ENCODE measurements at regions not wholly inside any gene's neighbourhood (a gene's known extent, or its start where the extent isn't known, plus 50 kb on each side); places are given as distances from the start of the nearest gene placed in this dataset.

DNA sequence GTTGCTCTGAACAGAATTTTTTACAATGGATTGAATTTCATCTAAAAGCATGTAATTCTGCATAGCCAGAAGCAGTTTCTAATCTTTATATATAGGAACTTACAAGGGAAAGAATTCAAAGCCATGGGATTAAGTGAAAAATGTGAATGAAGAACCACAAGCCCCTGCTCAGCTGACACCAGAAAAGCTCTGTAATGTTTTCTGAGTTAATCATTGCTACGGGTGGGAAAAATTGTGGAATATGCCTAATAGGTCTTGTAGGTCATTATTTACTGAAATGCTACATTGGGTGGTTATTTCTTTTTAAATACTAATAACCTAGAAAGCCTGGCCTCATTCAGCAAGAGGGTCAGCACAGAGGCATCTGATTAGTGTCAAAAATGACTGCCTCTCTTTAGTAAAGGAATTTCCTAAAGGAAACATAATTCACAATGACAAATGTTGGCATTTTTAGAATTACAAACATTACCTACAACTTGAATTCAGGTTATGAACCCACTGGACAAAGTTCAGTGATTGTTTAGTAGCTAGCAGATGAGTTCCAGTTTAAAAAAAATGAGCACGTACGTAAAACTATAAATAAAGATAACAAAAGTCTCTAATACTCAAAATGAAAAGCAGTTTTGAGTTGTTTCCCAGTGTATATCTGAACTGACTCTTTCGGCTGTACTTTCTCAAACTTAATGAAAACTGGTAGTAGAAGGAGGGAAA is 75.3 kb downstream of the BMP4 start:
- Histone ChIP-seq H3K4me1 (no peaks in the 10 kb centered on the region), H3K27me3 (no peaks in the 10 kb centered on the region), H3K36me3 (no peaks in the 10 kb centered on the region), H3K4me3 (no peak overlapping the region), H3K27ac (no peak overlapping the region), H3K9me3 (no peaks in the 10 kb centered on the region)
- intact Hi-C loops (cut with DNase I) = no loop called here
- DNase-seq (no peak), ATAC-seq (no peak)
- TF ChIP-seq, protein P1, sequence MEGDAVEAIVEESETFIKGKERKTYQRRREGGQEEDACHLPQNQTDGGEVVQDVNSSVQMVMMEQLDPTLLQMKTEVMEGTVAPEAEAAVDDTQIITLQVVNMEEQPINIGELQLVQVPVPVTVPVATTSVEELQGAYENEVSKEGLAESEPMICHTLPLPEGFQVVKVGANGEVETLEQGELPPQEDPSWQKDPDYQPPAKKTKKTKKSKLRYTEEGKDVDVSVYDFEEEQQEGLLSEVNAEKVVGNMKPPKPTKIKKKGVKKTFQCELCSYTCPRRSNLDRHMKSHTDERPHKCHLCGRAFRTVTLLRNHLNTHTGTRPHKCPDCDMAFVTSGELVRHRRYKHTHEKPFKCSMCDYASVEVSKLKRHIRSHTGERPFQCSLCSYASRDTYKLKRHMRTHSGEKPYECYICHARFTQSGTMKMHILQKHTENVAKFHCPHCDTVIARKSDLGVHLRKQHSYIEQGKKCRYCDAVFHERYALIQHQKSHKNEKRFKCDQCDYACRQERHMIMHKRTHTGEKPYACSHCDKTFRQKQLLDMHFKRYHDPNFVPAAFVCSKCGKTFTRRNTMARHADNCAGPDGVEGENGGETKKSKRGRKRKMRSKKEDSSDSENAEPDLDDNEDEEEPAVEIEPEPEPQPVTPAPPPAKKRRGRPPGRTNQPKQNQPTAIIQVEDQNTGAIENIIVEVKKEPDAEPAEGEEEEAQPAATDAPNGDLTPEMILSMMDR (IDR thresholded peaks at IDR 0.05) = no peak

DNA sequence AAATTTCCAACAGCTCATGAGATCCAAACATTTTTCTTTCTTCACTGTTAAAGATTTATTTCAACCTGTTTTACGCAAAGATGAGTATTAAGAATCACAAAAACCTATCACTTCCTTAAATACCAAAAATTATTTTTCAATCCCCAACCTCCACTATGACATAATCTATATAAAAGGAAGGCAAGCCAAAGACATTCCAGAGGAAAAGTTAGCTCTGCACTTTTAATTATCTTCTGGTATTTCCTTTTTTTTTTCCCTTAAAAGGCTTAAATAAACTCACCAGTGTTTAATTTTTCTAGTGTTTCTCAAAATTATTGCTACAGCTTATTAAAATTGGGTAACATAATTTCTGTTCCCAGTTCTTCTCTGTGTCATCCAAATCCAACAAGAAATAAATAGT is 75.9 kb downstream of the BMP4 start:
- intact Hi-C loops (cut with DNase I) = no loop called here
- TF ChIP-seq, protein P1 (IDR thresholded peaks at IDR 0.05) = no peak
- H3K4me3 ChIP-seq = no peak overlapping the region
- H3K9me3 ChIP-seq = no peaks in the 10 kb centered on the region
- no peaks in the 10 kb centered on the region for H3K36me3 ChIP-seq
- H3K27me3 ChIP-seq = no peaks in the 10 kb centered on the region
- ATAC-seq (no peak), DNase-seq (no peak)
- no peaks in the 10 kb centered on the region for H3K4me1 ChIP-seq
- H3K27ac ChIP-seq = no peak overlapping the region

DNA sequence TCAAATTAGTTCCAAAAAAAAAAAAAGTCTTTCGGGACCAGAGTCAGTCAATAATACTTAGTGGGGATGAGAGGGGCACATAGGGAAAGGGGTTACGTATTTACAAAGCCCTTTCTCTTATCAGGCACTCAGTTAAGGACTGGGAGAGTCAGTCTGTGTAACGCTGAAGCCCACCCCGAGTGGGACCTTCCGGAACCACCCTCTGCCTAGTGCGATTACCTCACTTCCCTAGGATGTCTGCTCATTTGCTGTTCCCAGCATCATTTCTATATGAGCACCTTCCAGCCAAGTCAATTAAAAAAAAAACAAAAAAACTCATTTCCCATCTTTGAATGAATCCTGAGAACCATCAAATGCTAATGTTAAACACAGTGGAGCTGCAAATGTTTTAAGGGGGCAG is 76.9 kb downstream of the BMP4 start:
- H3K27ac ChIP-seq = no peak overlapping the region
- DNase-seq (no peak), ATAC-seq (no peak)
- no peaks in the 10 kb centered on the region for H3K36me3 ChIP-seq
- H3K4me1 ChIP-seq = no peaks in the 10 kb centered on the region
- H3K9me3 ChIP-seq = no peaks in the 10 kb centered on the region
- H3K4me3 ChIP-seq = no peak overlapping the region
- intact Hi-C loops (cut with DNase I) = no loop called here
- H3K27me3 ChIP-seq = no peaks in the 10 kb centered on the region
- TF ChIP-seq, protein P1 (IDR thresholded peaks at IDR 0.05) = no peak

DNA sequence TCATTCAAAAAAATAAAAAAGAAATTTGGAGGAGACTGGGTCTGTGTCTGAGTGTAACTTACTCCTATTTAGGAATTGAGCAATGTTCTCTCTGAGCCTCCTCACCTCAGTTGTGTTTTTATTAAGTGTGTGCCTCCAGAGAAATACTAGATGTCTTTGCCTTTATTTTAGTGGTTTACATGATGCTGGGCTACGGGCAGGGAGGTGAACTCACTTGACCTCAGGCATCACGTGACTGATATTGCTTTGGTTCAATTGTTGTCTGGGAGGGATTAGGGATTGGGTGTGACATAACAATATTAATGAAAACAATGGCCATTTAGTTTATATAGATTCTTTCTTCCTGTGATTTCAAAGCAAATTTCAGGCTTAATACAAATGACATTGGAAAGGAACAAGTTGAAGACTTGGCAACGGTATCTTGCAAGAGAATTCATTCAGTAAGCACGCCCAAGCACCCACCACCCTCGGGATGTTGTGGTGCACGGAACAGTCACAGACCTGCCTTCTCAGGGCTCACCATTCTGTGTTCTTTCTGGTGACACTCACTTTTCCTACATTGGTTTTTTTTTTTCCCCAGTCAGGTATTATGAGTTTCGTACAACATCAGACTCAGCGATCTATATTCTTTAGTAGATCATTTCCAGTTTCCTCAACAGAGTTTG is 77.5 kb downstream of the BMP4 start:
- ATAC-seq = no peak
- no peak overlapping the region for H3K4me3 ChIP-seq
- intact Hi-C loops (cut with DNase I) = no loop called here

DNA sequence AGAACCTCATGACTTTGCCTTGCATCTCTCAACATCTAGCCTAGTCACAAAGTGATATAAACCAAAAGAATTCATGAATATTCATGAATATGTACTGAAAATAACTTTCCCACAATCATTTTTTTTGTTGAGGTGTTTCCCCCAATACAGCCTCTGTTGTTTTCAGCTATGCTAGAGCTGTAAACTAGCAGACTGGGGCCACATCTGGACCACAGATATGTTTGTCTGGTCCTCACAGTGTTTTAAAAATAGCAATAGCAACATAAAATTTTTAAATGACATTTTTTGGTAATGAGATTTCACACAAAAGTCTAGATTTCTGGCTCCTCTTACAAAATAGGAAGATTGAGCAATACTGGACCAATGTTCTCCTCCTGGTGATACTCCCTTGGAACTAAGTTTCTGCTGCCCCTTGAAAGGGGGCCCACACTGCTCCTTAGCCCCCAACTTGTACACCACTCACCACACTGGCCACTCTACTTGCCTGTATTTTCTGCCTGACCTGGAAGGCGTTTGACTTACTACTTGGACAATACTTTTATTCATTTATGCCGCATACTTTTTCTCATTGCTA is 81.2 kb downstream of the BMP4 start:
- H3K27ac ChIP-seq = no peak overlapping the region
- H3K4me3 ChIP-seq = no peak overlapping the region
- no peaks in the 10 kb centered on the region for H3K27me3 ChIP-seq
- H3K4me1 ChIP-seq = no peaks in the 10 kb centered on the region
- intact Hi-C loops (cut with DNase I) = no loop called here
- DNase-seq = no peak
- H3K36me3 ChIP-seq = no peaks in the 10 kb centered on the region
- no peak for ATAC-seq
- TF ChIP-seq, protein P1 (IDR thresholded peaks at IDR 0.05) = no peak
- no peaks in the 10 kb centered on the region for H3K9me3 ChIP-seq

More for the DNA sequence above, 77.5 kb downstream of the BMP4 start:
- Histone ChIP-seq H3K9me3 (no peaks in the 10 kb centered on the region), H3K27me3 (no peaks in the 10 kb centered on the region), H3K4me1 (no peaks in the 10 kb centered on the region), H3K36me3 (no peaks in the 10 kb centered on the region), H3K27ac (no peak overlapping the region)
- DNase-seq = no peak
- TF ChIP-seq, protein P1 (IDR thresholded peaks at IDR 0.05) = no peak

Data from left lung (tissue), 4 donors.